TTC549 (cell line): ENCODE measurements at regions not wholly inside any gene's neighbourhood (a gene's known extent, or its start where the extent isn't known, plus 50 kb on each side); places are given as distances from the start of the nearest gene placed in this dataset.

Experiments
- FAIRE-seq: peaks from 2 replicates; lab custom pipeline; 2012; peaks lifted over from hg19 to GRCh38; lab: Jason Lieb, UNC

DNA sequence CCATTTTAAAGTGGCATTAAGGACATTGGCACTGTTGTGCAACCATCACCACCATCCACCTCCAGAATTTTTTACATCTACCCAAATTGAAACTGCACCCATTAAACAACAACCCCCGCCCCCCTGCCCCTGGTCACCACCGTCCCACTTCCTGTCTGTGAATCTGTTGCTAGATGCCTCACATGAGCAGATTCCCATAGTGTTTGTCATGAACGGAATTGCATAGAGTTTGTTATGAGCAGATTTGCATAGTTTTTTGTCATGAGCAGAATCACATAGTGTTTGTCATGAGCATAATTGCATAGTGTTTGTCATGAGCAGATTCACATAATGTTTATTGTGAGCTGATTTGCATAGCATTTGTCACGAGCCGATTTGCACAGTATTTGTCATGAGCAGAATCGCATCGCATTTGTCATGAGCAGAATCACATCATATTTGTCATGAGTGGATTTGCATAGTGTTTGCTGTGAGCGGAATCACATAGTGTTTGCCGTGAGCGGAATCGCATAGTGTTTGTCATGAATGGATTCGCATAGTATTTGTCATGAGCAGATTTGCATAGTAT is 54.0 kb upstream of the GTF3A start:
- FAIRE-seq, result no peak

DNA sequence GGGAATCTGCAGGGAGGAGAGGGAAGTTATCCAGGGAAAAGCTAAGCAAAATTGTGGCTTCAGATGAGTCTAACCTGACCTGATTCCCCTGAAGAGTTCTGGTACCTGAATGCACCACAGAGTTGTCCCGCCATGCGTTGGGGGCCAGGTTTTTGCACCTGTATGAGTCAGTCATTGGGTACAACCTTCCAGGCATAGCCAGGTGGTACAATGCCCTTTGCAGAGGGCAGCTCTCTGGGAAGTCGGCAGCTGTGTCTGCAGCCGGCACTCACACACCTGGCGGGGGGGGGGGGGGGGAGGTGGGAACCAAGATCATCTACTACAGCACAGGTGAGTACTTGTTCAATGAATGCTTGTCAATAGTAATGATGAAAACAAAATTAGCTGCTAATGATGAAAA is 52.5 kb upstream of the GTF3A start:
- no peak for FAIRE-seq

DNA sequence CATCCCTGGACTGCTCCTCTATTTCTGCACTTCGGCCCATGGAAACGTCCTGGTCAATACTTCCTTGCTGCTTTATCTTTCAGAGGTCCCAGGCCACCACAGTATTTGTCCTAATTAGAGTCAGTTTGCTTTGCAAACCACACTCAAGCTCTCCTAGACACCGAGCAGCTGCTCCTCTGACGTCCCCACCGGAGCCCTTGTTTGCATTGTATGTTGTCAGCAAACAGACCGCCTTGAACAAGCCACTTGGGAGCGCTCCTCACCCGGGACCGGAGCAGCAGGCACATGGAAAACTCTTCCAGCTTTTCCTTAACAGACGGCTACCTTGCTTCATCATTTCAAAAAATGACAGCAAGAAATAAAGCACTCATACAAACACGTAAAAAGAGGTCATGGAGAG is 51.5 kb upstream of the GTF3A start:
- no peak for FAIRE-seq

DNA sequence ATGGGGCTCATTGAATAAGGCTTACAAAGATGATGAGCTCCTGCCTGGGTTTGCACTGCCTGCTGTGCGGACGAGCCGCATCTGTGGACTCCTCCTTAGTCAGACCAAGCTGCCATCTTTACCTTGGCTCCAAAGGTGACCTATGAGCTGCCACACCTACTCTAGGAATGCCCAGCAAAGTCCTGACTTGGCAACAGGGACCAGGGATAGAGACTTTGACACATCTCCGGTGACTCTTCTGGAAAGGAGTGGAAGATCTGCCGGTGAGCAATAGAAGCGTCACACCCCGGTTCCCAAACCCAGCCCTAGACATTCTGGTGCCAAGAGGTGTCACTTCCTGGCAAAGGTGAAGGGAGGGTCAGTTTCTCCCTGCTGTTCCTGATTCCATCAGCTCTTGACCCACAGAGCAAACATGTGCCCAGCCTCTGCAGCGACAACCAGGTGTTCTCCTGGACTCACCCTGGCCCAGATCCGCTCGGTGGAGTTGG is 50.2 kb upstream of the GTF3A start:
- no peak for FAIRE-seq
